IPS DF 4.7 (cell line): ENCODE measurements at regions not wholly inside any gene's neighbourhood (a gene's known extent, or its start where the extent isn't known, plus 50 kb on each side); places are given as distances from the start of the nearest gene placed in this dataset.
"Not testable (repeated sequence)": the region's sequence is repeated elsewhere in the genome, so short reads cannot be mapped to it uniquely, and the experiment has no call there.

Experiments used
- DNase-seq: peaks from one replicate; pipeline ENCODE4 v3.0.0-alpha.2; 2013; ENCODE audit warnings: low spot score; ENCODE audit errors: extremely low read depth

DNA sequence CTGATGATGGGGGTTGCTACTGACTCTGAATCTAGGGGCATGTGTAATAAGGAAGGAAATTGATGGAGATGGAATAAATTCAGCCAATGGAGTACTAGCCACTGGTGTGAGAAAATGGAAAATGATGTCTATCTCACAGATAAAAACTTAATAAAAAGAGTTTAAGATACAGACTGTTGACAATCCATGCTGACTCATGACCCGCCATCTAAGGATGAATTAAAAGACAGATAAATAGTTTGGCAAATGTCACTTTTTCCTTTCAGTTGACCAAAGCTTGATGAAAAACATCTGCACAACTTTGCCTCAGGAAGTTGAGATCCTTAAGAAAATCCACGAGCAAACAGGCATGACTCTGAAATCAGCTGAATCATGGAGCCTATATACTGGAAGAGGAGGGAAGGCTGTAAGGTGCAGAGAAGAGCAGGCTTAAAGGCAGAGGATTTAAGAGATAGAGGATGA lies 82.6 kb upstream of the BMP5 start:
- DNase-seq = no peak

GRCh38 chr6:55955684-55956083 lies 80.3 kb upstream of the BMP5 start:
- DNase-seq = no peak

GRCh38 chr6:55954436-55954835 lies 79.0 kb upstream of the BMP5 start:
- no peak for DNase-seq

GRCh38 chr6:55953335-55953734 lies 77.9 kb upstream of the BMP5 start:
- no peak for DNase-seq

DNA sequence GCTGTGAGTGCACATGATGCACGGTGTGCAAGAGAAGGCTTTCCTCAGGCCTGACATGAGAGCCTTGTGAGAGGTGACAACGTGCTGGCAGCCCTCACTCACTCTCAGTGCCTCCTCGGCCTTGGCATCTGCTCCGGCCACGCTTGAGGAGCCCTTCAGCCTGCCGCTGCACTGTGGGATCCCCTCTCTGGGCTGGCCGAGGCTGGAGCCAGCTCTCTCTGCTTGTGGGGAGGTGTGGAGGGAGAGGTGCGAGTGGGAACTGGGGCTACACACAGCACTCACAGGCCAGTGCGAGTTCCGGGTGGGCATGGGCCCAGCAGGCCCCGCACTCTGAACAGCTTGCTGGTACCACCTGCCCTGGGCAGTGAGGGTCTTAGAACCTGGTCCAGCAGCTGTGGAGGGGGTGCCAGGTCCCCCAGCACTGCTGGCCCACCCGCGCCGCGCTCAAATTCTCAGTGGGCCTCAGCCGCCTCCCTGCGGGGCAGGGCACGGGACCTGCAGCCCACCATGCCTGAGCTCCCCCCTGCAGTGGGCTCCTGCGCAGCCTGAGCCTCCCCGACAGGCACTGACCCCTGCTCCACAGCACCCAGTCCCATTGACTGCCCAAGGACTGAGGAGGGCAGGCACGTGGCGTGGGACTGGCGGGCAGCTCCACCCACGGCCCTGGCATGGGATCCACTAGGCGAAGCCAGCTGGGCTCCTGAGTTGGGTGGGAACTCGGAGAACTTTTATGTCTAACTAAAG lies 74.9 kb upstream of the BMP5 start:
- DNase-seq = no peak

DNA sequence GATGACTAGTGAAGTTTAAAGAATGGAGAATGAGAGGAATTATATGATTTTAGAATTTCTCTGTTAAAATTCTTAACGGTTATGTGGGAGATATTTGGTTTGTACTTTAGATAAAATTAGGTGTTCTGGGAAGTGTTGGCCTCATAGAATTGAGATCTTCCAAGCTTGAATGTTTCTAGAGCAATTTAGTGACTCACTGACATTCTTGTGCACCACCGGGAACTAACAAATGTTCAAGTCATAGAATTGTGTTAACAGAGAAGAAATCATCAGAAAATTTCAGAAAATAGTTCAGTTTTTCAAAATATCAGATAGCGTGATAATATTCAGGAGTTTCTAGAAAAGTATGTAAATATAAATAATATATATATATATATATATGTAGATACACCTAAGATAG lies 67.9 kb upstream of the BMP5 start:
- DNase-seq = no peak

GRCh38 chr6:55941702-55942101 lies 66.3 kb upstream of the BMP5 start:
- no peak for DNase-seq

DNA sequence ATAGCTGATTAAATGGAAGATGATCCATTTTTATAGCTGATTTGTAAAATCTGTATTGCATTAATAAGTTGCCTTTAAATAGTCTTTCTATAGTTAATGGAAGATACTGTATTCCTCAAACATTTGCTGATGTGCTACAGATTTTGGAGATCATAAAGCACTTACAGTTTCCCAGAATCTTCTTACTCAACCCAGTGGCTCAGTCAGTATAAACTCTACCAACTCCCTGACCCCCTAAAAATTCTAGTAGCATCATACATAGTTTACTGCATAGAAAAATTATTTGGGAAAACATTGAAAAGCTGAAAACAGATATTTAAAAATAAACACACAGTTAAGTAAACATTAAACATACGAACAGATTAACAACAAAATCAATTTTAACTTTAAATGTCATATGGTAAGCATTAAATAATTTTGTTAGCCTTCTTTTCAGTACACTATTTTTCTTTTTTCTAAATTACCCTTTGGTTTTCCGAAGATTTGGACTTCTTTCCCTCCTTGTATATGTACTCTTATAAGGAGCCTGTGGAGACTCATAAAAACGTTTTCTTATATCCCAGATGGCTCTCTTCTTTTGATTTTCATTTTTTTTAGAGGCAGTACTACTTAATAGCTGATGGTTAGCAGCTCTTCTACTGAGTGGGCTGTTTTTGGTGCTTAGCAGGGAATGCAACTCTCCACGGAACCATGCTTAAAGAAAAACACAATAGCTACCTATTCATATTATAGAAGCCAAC lies 62.7 kb upstream of the BMP5 start:
- DNase-seq = no peak

- no peak for DNase-seq
Observed at GRCh38 chr6:55937261-55937947, 62.0 kb upstream of the BMP5 start.

- no peak for DNase-seq
Observed at GRCh38 chr6:55931101-55931500, 55.7 kb upstream of the BMP5 start.

DNA sequence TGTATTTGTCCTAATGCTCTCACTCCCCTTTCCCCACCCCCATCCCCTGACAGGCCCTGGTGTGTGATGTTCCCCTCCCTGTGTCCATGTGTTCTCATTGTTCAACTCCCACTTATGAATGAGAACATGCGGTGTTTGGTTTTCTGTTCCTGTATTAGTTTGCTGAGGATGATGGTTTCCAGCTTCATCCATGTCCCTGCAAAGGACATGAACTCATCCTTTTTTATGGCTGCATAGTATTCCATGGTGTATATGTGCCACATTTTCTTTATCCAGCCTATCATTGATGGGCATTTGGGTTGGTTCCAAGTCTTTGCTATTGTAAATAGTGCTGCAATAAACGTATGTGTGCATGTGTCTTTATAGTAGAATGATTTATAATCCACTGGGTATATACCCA lies 52.3 kb upstream of the BMP5 start:
- not testable (repeated sequence) for DNase-seq

DNA sequence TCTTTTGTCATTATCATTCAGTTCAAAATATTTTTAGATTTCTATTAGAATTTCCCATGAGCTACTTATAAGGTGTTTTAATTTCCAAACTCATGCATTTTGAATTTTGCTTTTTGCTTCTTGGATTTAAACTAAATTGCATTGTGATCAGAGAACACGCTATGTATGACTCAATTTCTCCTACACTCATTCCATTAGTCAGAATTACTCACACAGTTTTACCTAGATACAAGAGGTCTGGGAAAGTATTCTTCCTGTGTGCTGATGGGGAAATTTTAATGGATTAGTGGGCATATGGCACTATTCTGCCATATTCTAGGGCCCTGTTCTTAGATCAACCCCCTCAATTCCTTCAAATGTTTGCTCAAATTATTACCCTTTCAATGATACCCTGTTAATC lies 49.9 kb upstream of the BMP5 start:
- DNase-seq = no peak
